HG03565 (cell line): ENCODE measurements at regions not wholly inside any gene's neighbourhood (a gene's known extent, or its start where the extent isn't known, plus 50 kb on each side); places are given as distances from the start of the nearest gene placed in this dataset.

Source experiments
- ATAC-seq: cut with Tn5 transposase; IDR thresholded peaks from one replicate; pipeline ENCODE4 v1.9.1; 2021; ENCODE audit warnings: mild to moderate bottlenecking, moderate library complexity; ENCODE audit not compliant: unreplicated experiment

- ATAC-seq = no peak
These were observed 177.3 kb upstream of the DPH6 start for GRCh38 chr15:35723120-35723847.

- ATAC-seq = no peak
These were observed 177.9 kb upstream of the DPH6 start for GRCh38 chr15:35723852-35724251.

GRCh38 chr15:35724626-35725025 is 178.7 kb upstream of the DPH6 start:
- no peak for ATAC-seq

GRCh38 chr15:35725353-35725752 is 179.4 kb upstream of the DPH6 start:
- no peak for ATAC-seq

GRCh38 chr15:35727627-35728026 is 181.7 kb upstream of the DPH6 start:
- no peak for ATAC-seq

- ATAC-seq = no peak
These were observed 182.4 kb upstream of the DPH6 start for GRCh38 chr15:35728219-35728940.

GRCh38 chr15:35736150-35736549 is 190.2 kb upstream of the DPH6 start:
- no peak for ATAC-seq

- no peak for ATAC-seq
These were observed 191.5 kb upstream of the DPH6 start for GRCh38 chr15:35737441-35737840.

- no peak for ATAC-seq
These were observed 192.4 kb upstream of the DPH6 start for GRCh38 chr15:35738370-35738769.

- ATAC-seq = no peak
These were observed 194.8 kb upstream of the DPH6 start for GRCh38 chr15:35740761-35741160.

GRCh38 chr15:35741395-35741794 is 195.4 kb upstream of the DPH6 start:
- no peak for ATAC-seq

GRCh38 chr15:35741881-35742280 is 195.9 kb upstream of the DPH6 start:
- no peak for ATAC-seq

GRCh38 chr15:35743321-35743720 is 197.4 kb upstream of the DPH6 start:
- no peak for ATAC-seq

- ATAC-seq = no peak
These were observed 200.2 kb upstream of the DPH6 start for GRCh38 chr15:35746121-35746520.

GRCh38 chr15:35748105-35748504 is 202.1 kb upstream of the DPH6 start:
- no peak for ATAC-seq

- ATAC-seq = no peak
These were observed 204.1 kb upstream of the DPH6 start for GRCh38 chr15:35750051-35750450.

- no peak for ATAC-seq
These were observed 205.6 kb upstream of the DPH6 start for GRCh38 chr15:35751413-35752133.

- ATAC-seq = no peak
These were observed 206.1 kb upstream of the DPH6 start for GRCh38 chr15:35752134-35752466.

- ATAC-seq = no peak
These were observed 207.5 kb upstream of the DPH6 start for GRCh38 chr15:35753486-35753885.

GRCh38 chr15:35755237-35755802 is 209.4 kb upstream of the DPH6 start:
- no peak for ATAC-seq

GRCh38 chr15:35756623-35757022 is 210.7 kb upstream of the DPH6 start:
- no peak for ATAC-seq

GRCh38 chr15:35757361-35757760 is 211.4 kb upstream of the DPH6 start:
- ATAC-seq = no peak
